ENCODE measurements at regions not wholly inside any gene's neighbourhood (a gene's known extent, or its start where the extent isn't known, plus 50 kb on each side); places are given as distances from the start of the nearest gene placed in this dataset.
"Not testable (repeated sequence)": the region's sequence is repeated elsewhere in the genome, so short reads cannot be mapped to it uniquely, and the experiment has no call there.

GRCh38 chr3:8436661-8437287 is 64.8 kb upstream of the LMCD1 start:
- H3F3A ChIP-seq (ENCODE audit: control insufficient read depth, insufficient read depth) = no peaks in the 10 kb centered on the region
- H4K20me1 ChIP-seq (ENCODE audit: control insufficient read depth, insufficient read depth, low read depth, low read length) = no peaks in the 10 kb centered on the region
- H3K9me3 ChIP-seq (ENCODE audit: control insufficient read depth, insufficient read depth, low read length) = no peaks in the 10 kb centered on the region
- no peaks in the 10 kb centered on the region for H3K9me2 ChIP-seq (replicated peaks; ENCODE audit: control insufficient read depth, low read length)
- no peaks in the 10 kb centered on the region for H3K79me2 ChIP-seq (ENCODE audit: control insufficient read depth, low read length)
- H3K4me3 ChIP-seq (ENCODE audit: low read length) = no peak overlapping the region
- no peak overlapping the region for H3K4me2 ChIP-seq (ENCODE audit: low read length)
- no peaks in the 10 kb centered on the region for H3K4me1 ChIP-seq (ENCODE audit: control insufficient read depth, low read length)
- H3K27ac ChIP-seq (ENCODE audit: low read depth, low read length) = no peak overlapping the region
- no peak for TF ChIP-seq CTCF (IDR thresholded peaks at IDR 0.05; ENCODE audit: low read depth, low read length, poor library complexity, severe bottlenecking)
- no peak for TF ChIP-seq EZH2phosphoT487 (IDR thresholded peaks at IDR 0.05; ENCODE audit: borderline replicate concordance, low read length)
- H3K36me3 ChIP-seq (ENCODE audit: control insufficient read depth, low read length) = no peaks in the 10 kb centered on the region
- H3K27me3 ChIP-seq (ENCODE audit: control insufficient read depth, low read length) = no peaks in the 10 kb centered on the region

GRCh38 chr3:8438507-8439079 is 63.0 kb upstream of the LMCD1 start:
- H4K20me1 ChIP-seq (ENCODE audit: control insufficient read depth, insufficient read depth, low read depth, low read length) = no peaks in the 10 kb centered on the region
- H3K36me3 ChIP-seq (ENCODE audit: control insufficient read depth, low read length) = no peaks in the 10 kb centered on the region
- H3F3A ChIP-seq (ENCODE audit: control insufficient read depth, insufficient read depth) = no peaks in the 10 kb centered on the region
- H3K4me2 ChIP-seq (ENCODE audit: low read length) = no peak overlapping the region
- no peaks in the 10 kb centered on the region for H3K9me2 ChIP-seq (replicated peaks; ENCODE audit: control insufficient read depth, low read length)
- no peaks in the 10 kb centered on the region for H3K4me1 ChIP-seq (ENCODE audit: control insufficient read depth, low read length)
- no peaks in the 10 kb centered on the region for H3K27me3 ChIP-seq (ENCODE audit: control insufficient read depth, low read length)
- no peaks in the 10 kb centered on the region for H3K79me2 ChIP-seq (ENCODE audit: control insufficient read depth, low read length)
- H3K27ac ChIP-seq (ENCODE audit: low read depth, low read length) = no peak overlapping the region
- no peak overlapping the region for H3K4me3 ChIP-seq (ENCODE audit: low read length)
- TF ChIP-seq EZH2phosphoT487 (IDR thresholded peaks at IDR 0.05; ENCODE audit: borderline replicate concordance, low read length) = no peak
- H3K9me3 ChIP-seq (ENCODE audit: control insufficient read depth, insufficient read depth, low read length) = no peaks in the 10 kb centered on the region

GRCh38 chr3:8440142-8440541 is 61.5 kb upstream of the LMCD1 start:
- H3K27me3 ChIP-seq (ENCODE audit: control insufficient read depth, low read length); H3K4me1 ChIP-seq (ENCODE audit: control insufficient read depth, low read length); H3F3A ChIP-seq (ENCODE audit: control insufficient read depth, insufficient read depth); H3K27ac ChIP-seq (ENCODE audit: low read depth, low read length); H3K4me2 ChIP-seq (ENCODE audit: low read length); H4K20me1 ChIP-seq (ENCODE audit: control insufficient read depth, insufficient read depth, low read depth, low read length); H3K79me2 ChIP-seq (ENCODE audit: control insufficient read depth, low read length); H3K9me3 ChIP-seq (ENCODE audit: control insufficient read depth, insufficient read depth, low read length); H3K9me2 ChIP-seq (replicated peaks; ENCODE audit: control insufficient read depth, low read length); H3K36me3 ChIP-seq (ENCODE audit: control insufficient read depth, low read length); H3K4me3 ChIP-seq (ENCODE audit: low read length): not testable (repeated sequence)

GRCh38 chr3:8441969-8442559 is 59.6 kb upstream of the LMCD1 start:
- Histone ChIP-seq H4K20me1 (ENCODE audit: control insufficient read depth, insufficient read depth, low read depth, low read length) (no peaks in the 10 kb centered on the region), H3K4me1 (ENCODE audit: control insufficient read depth, low read length) (no peaks in the 10 kb centered on the region), H3F3A (ENCODE audit: control insufficient read depth, insufficient read depth) (no peaks in the 10 kb centered on the region), H3K79me2 (ENCODE audit: control insufficient read depth, low read length) (no peaks in the 10 kb centered on the region), H3K27ac (ENCODE audit: low read depth, low read length) (no peak overlapping the region), H3K27me3 (ENCODE audit: control insufficient read depth, low read length) (no peaks in the 10 kb centered on the region), H3K9me3 (ENCODE audit: control insufficient read depth, insufficient read depth, low read length) (no peaks in the 10 kb centered on the region), H3K36me3 (ENCODE audit: control insufficient read depth, low read length) (no peaks in the 10 kb centered on the region), H3K4me3 (ENCODE audit: low read length) (no peak overlapping the region), H3K4me2 (ENCODE audit: low read length) (no peak overlapping the region), H3K9me2 (replicated peaks; ENCODE audit: control insufficient read depth, low read length) (no peaks in the 10 kb centered on the region)
- TF ChIP-seq EZH2phosphoT487 (IDR thresholded peaks at IDR 0.05; ENCODE audit: borderline replicate concordance, low read length) (no peak), CTCF (IDR thresholded peaks at IDR 0.05; ENCODE audit: low read depth, low read length, poor library complexity, severe bottlenecking) (peak; percentile 73)

Measured in DOHH2 (cell line).